Endothelial cell (in vitro differentiated cells): ENCODE measurements at regions not wholly inside any gene's neighbourhood (a gene's known extent, or its start where the extent isn't known, plus 50 kb on each side); places are given as distances from the start of the nearest gene placed in this dataset.

Source experiments
- DNase-seq: peaks from one replicate; pipeline ENCODE4 v3.0.0; 2021; ENCODE audit warnings: low spot score
- H3K27ac Mint-ChIP-seq: one replicate; pipeline ENCODE4 v1.8.0; 2021; ENCODE audit warnings: mixed read lengths, inconsistent platforms; ENCODE audit not compliant: unreplicated experiment
- H3K27me3 Mint-ChIP-seq: one replicate; pipeline ENCODE4 v1.8.0; 2021; ENCODE audit warnings: mild to moderate bottlenecking, moderate library complexity, mixed read lengths, inconsistent platforms; ENCODE audit not compliant: unreplicated experiment
- H3K36me3 Mint-ChIP-seq: one replicate; pipeline ENCODE4 v1.8.0; 2021; ENCODE audit warnings: mild to moderate bottlenecking, low read depth, mixed read lengths, inconsistent platforms; ENCODE audit not compliant: unreplicated experiment
- H3K4me1 Mint-ChIP-seq: one replicate; pipeline ENCODE4 v1.8.0; 2021; ENCODE audit warnings: mild to moderate bottlenecking, mixed read lengths, inconsistent platforms; ENCODE audit not compliant: unreplicated experiment
- H3K4me3 Mint-ChIP-seq: one replicate; pipeline ENCODE4 v1.8.0; 2021; ENCODE audit warnings: mild to moderate bottlenecking, mixed read lengths, inconsistent platforms; ENCODE audit not compliant: unreplicated experiment
- H3K9me3 Mint-ChIP-seq: one replicate; pipeline ENCODE4 v1.8.0; 2021; ENCODE audit warnings: mixed read lengths, inconsistent platforms; ENCODE audit not compliant: unreplicated experiment
- TF ChIP-seq, protein P1 (sequence below): fragments of 200-600 bp; sonication (generic); IDR thresholded peaks from one replicate; pipeline ENCODE4 v1.5.0; 2021; ENCODE audit warnings: antibody characterized with exemption; ENCODE audit not compliant: unreplicated experiment

- TF ChIP-seq, protein P1, sequence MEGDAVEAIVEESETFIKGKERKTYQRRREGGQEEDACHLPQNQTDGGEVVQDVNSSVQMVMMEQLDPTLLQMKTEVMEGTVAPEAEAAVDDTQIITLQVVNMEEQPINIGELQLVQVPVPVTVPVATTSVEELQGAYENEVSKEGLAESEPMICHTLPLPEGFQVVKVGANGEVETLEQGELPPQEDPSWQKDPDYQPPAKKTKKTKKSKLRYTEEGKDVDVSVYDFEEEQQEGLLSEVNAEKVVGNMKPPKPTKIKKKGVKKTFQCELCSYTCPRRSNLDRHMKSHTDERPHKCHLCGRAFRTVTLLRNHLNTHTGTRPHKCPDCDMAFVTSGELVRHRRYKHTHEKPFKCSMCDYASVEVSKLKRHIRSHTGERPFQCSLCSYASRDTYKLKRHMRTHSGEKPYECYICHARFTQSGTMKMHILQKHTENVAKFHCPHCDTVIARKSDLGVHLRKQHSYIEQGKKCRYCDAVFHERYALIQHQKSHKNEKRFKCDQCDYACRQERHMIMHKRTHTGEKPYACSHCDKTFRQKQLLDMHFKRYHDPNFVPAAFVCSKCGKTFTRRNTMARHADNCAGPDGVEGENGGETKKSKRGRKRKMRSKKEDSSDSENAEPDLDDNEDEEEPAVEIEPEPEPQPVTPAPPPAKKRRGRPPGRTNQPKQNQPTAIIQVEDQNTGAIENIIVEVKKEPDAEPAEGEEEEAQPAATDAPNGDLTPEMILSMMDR, result no peak
- H3K4me1 Mint-ChIP-seq, result no peaks in the 10 kb centered on the region
- DNase-seq, result no peak
- H3K9me3 Mint-ChIP-seq, result no peaks in the 10 kb centered on the region
- no peak overlapping the region for H3K27ac Mint-ChIP-seq
- H3K27me3 Mint-ChIP-seq, result peaks cover 9% of the 10 kb centered on the region
- H3K4me3 Mint-ChIP-seq, result no peak overlapping the region
- H3K36me3 Mint-ChIP-seq, result no peaks in the 10 kb centered on the region
Measured at GRCh38 chr5:3339798-3340115, 255.9 kb upstream of the IRX1 start.

DNA sequence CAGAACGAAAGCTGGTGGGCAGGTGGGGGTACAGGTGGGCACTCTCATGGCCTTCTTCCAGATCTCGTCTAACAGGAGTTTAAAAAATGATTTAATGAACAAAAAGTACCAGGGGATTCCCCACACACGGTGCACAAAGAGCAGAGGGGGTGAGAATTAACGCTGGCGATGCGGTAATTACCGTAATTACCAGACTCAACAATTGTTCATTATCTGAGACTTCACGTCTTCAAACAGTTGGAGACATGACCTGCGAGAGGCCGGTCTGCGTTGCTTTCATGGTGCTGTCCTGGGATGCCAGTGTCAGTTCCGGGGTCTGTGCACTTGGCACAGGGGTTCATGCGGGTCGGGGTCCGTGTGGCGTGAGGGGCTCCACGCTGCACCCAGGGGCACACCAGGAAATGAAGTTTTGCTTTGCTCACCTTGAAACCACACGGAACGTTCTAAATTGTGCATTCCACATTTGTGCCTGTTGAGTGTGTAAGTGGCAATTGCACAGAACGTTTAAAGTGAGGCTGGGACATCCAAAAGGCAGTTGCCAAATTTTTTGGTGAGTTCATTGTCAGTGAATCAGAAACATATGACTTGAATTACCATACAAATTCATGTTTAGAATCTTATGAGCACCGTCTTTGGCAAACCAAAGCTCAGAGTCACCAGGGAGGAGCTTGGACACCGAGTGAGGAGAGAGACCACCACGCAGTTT is 256.4 kb upstream of the IRX1 start:
- TF ChIP-seq, protein P1, result no peak
- Mint-ChIP-seq H3K36me3 (no peaks in the 10 kb centered on the region), H3K9me3 (no peaks in the 10 kb centered on the region)

DNA sequence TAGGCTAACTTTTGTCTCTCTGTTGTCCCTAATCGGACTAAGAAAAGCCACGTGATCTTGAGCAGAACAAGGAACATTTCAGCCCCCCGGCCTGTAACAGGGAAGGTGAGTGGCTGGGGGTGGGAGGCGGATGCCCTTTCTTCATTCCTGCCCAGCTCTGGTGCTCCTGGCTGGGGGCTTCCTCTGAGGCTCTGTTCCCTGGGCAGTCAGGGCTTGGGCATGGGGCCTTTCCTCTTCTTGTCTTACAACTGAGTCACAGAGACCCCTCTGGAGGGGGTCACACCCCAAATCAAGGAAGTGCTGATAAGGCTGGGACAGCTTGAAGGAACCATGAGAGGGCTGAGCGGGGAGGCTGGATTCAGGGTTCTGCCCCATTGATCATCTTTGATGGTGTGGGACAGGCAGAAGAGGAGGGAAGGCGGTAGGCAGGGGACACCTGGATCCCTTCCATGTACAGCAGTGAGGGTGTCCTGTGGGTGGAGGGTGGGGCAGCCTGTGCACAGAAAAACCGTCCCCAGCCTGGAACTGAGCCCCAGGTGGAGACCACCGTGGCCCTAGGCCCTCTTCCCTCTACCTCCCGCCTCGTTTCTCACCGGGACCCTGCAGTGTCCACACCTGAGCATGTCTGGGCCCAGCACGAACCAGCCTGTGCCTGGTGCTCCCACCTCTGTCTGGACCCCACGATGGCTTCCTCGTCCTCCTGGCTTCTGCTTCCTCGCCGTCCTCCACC is 257.7 kb upstream of the IRX1 start:
- peaks cover 12% of the 10 kb centered on the region for H3K27me3 Mint-ChIP-seq
- no peak overlapping the region for H3K4me3 Mint-ChIP-seq
- H3K27ac Mint-ChIP-seq, result no peak overlapping the region

More for the DNA sequence above, 256.4 kb upstream of the IRX1 start:
- H3K27me3 Mint-ChIP-seq, result peaks cover 12% of the 10 kb centered on the region
- no peak overlapping the region for H3K27ac Mint-ChIP-seq
- H3K4me1 Mint-ChIP-seq, result no peaks in the 10 kb centered on the region
- no peak for DNase-seq
- H3K4me3 Mint-ChIP-seq, result no peak overlapping the region

GRCh38 chr5:3336666-3337065 is 259.0 kb upstream of the IRX1 start:
- H3K27ac Mint-ChIP-seq, result no peak overlapping the region
- no peak overlapping the region for H3K4me3 Mint-ChIP-seq
- no peaks in the 10 kb centered on the region for H3K4me1 Mint-ChIP-seq
- no peaks in the 10 kb centered on the region for H3K36me3 Mint-ChIP-seq
- TF ChIP-seq, protein P1, result no peak
- H3K9me3 Mint-ChIP-seq, result no peaks in the 10 kb centered on the region
- no peak for DNase-seq
- peaks cover 12% of the 10 kb centered on the region for H3K27me3 Mint-ChIP-seq

More for the DNA sequence above, 257.7 kb upstream of the IRX1 start:
- no peak for DNase-seq
- TF ChIP-seq, protein P1, result no peak
- H3K36me3 Mint-ChIP-seq, result no peaks in the 10 kb centered on the region
- no peaks in the 10 kb centered on the region for H3K4me1 Mint-ChIP-seq
- H3K9me3 Mint-ChIP-seq, result no peaks in the 10 kb centered on the region

DNA sequence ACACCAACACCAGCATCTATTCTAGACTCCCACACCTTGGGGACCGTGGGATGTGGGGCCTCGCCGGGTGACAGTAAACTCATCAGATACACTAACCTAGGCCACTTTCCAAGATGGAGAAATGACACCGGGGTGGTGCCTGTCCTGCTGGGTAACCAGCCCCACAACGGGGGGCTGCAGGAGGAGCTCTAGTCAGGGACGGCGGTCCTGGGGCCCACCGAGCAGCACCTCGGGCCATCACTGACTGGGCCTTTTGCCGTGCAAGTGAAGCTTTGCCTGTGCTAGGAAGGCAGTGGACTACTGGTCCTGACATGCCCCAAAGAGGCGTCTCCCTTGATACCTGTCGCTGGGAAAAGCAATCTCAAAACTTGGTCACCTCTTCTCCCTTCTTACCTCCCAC is 260.3 kb upstream of the IRX1 start:
- H3K4me3 Mint-ChIP-seq, result no peak overlapping the region
- no peak overlapping the region for H3K27ac Mint-ChIP-seq
- TF ChIP-seq, protein P1, result no peak
- H3K9me3 Mint-ChIP-seq, result no peaks in the 10 kb centered on the region
- H3K36me3 Mint-ChIP-seq, result no peaks in the 10 kb centered on the region
- peaks cover 7% of the 10 kb centered on the region for H3K27me3 Mint-ChIP-seq
- no peaks in the 10 kb centered on the region for H3K4me1 Mint-ChIP-seq
- no peak for DNase-seq
